Sciatic nerve (tissue), 2 donors: ENCODE measurements at regions not wholly inside any gene's neighbourhood (a gene's known extent, or its start where the extent isn't known, plus 50 kb on each side); places are given as distances from the start of the nearest gene placed in this dataset.
A peak's percentile ranks its signal among the peaks of the same experiment; 100 is the strongest.

ENCODE experiments used
- ATAC-seq: fragments of 200-7000 bp; cut with Tn5 transposase; one replicate; pipeline ENCODE4 v1.9.1; 2020; ENCODE audit warnings: mild to moderate bottlenecking, moderate library complexity
- DNase-seq: peaks from one replicate; pipeline ENCODE4 v3.0.0-alpha.2; 2020; ENCODE audit warnings: low spot score
- intact Hi-C: fragments of 100-400 bp; cut with DNase I; formaldehyde crosslinking; loops from one replicate; pipeline ENCODE4 v1.14.2; 2022
- donor health status: DM: no; HTN: no; CAD: no.
- donor health status: DM: no; HTN: no; CAD: no.

DNA sequence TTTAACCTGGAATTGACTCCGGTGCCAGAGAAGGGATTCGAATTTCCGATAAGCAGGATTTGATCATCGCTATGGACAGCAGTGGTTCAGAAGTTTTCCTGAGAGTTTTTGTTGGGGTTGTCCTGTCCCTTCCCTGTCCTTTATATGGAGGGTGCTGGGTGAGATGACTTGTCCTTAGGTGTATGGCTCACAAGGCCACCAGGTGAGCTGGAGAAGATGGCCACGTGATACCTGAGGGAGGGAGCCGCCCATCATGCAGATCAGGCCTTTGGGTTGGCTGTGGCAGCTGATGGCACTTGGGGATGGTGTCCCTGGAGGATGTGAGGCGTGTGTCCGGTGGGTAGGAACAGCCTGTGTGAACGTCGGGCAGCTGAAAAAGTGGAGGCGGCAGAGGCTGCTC is 187.7 kb downstream of the PTPN20 start:
- no peak for ATAC-seq
- DNase-seq: no peak
- intact Hi-C loops: no loop called here

DNA sequence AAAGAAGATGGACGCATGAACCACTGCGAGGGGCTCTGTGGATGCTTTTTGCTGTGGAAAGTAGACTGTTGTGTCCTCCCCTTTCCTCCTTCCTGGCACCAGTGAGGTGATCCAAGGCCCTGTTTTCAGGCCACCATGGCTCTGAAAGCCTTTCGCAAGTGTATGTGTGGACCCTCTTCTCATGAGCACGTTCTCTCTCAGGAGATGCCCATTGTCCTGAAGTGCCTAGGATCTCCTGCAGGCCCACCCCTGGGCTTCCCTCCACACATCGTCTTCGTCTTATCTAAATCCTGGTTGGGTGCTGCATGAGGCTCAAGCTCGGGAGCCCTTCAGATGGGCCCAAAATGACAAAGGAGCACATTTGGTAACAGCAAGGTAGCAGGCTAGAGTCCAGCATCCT is 188.2 kb downstream of the PTPN20 start:
- intact Hi-C loops: no loop called here
- ATAC-seq (no peak), DNase-seq (no peak)

DNA sequence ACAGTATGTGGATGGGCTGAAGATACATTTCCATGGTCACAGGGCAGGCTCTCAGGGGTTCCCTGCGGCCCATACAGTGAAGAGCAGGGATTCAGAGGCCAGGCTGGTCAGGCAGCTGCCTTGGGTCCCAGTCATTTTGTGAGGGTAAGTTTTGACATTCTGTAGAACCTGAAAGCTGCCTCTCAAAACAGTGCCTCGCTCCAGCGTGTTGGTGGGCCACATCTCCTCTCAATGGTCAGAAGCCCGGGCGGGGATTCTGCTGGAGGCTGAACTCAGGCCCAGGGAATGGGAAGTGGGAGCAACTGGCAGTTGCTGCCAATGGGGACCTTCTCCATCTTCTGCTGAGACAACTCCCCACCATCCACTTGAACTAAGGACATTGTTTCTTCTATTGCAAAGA is 190.0 kb downstream of the PTPN20 start:
- DNase-seq (no peak), ATAC-seq (no peak)
- intact Hi-C loops: no loop called here

DNA sequence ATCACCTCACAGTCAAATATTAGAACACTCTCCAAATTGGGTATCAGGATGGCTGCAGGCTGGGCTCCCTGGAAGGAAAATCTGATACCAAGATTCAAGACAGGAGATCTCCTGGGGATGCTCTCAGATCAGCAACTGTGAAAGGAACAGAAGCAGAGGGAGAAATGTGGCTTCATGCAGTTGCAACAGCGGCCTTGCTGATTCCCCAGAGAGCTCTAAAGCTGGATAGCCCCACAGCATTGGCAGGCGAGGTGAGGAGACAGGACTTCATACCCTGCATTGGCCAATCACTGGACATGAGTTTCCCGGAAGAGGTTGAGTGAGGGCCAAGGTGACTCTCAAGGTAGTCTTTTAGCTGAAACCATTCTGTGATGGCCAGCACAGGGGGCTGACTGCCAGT is 190.6 kb downstream of the PTPN20 start:
- ATAC-seq (no peak), DNase-seq (no peak)
- intact Hi-C loops: no loop called here

DNA sequence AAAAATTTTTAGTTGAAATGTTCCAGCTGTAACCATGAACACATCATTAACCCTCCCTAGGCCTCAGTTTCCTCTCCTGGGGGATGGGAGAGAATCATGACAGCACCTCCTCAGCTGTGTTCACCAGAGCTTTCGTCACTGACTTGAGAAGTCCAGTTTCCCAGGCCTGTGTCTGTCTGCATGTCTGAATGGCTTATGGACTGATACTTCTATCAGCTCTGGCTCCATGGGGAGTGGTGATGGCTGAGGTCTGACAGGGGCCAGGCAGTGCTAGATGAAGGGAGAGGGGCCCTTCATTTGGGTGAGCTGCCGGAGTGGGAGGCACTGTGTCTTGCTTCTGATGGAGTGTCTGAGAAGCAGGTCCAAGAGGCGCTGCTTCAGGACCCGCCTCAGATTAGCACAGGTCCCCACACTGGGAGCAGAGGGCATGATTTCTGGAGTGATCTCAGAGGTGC is 192.9 kb downstream of the PTPN20 start:
- ATAC-seq (no peak), DNase-seq (no peak)
- intact Hi-C loops: no loop called here

DNA sequence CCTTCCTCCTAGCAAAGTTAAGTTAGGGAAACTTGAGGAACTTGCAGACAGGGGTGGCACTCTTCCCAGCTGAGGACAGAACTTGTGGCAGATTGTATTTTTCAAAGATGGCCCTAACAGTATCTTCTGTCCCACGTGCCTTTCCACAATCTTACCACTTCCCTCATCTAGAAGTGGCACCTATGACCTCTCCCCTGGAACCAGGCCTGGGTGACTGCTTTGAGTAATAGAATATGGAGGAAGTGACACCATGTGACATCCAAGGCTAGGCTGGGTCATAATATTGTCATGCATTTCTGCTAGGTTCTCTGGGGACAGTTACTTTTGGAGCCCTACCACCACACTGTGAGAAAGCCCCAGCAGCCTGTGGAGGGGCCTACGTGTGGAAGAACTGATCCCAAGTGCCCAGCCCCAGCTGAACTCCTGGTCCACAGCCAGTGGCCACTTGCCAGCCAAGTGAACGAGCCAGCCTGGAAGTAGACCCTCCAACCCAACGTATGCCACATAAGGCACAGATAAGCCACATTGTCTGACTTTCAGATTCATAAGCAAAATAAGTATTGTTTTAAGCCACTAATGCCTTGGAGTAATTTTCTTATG is 193.7 kb downstream of the PTPN20 start:
- DNase-seq (no peak), ATAC-seq (peak; percentile 74)
- intact Hi-C loops: no loop called here

DNA sequence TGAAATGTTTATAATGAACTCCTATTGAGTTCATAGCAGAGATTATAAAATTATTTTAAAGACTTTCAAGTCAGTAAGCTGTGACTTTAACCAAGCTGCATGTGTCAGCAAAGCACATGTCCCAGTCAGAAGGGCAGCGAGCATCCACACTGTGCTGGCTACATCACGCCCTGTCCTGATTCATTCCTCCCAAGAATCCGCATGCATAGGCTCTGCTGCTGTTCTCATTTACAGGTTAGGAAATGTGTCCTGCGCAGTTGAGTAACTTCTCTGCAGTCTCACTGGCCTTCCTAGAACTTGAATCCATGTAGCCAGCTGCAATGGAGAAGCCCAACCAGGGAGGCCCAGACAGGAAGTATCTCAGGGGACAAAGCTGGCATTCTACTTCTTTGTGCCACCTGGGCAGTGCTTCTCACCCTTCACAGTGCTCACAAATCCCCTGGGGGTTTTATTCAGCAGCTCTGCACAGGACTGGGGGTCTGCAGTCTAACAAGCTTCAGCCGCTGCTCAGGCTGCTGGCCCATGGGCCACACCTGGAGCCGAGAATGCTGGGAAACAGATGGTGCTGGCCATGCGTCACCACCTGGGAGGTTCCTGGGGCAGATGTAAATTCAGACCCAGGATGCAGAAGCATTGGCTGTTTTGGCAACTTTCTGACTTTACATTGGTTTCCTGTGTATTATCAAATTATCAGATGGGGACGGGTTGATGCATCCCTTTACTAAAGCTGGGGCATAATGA is 192.8 kb upstream of the GDF10 start:
- intact Hi-C loops: no loop called here
- DNase-seq: no peak

DNA sequence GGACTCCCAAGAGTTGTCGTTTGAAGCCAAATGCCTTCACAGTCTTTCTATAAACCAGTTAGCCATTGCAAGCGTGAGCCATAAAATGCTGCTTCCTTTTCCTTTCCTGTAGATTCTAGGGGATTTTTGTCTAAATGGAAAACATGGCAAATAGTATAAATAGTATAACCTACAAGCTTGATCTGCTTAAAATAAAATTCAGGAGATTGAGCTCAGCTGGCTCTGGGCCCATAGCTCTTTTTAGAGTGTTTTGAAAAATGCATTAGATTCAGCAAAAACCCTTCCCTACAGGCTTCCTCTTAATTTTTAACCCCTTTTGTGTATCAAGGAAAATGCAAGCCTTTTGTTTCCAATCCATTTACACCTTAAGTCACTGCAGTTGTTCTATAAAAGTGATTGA is 190.1 kb upstream of the GDF10 start:
- DNase-seq (no peak), ATAC-seq (no peak)
- intact Hi-C loops: no loop called here

More for the DNA sequence above, 192.8 kb upstream of the GDF10 start:
- no peak for ATAC-seq

DNA sequence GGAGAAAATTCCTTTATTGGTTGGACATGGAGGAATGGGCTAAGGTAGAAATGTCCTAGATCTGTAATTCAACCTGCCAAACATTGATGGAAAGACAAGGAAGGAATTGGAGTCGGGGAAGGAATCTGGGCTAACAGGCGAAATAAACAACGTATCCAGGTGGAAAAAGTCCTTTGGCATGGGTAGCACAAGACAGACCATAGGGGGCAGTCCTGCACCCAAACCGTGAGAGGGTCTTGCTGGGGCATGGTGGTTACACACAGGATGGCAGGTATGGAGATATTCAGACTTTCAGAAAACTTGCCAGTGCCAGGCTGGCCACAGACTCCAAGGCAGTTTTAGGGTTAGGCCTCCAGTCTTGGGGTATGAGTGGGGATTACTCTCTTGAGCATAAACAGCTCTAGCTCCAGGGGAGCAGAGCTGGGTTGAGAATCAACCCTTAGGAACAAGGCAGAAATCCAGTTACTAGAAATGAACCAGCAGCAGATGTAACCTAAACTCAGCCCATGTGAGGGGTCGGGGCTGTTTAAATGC is 188.6 kb upstream of the GDF10 start:
- no peak for ATAC-seq
- intact Hi-C loops: no loop called here
- DNase-seq: no peak

DNA sequence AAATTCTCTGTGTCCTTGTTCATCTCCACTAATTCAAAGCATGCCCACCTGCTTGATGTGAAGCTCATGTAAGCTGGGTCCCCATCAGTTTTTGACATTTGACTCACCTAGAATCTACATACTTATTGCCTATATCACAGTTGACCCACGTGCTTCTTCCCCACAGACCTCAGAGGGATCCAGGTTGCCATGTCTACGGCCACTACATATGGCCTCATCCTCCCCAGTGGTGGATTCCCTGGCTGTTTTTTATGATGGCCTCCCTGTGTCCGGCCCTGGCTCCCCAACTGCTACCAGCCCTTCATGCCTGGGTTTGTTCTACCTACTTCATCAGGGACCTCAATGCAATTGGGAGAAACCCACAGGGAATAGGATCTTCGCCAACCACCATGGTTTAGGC is 187.4 kb upstream of the GDF10 start:
- ATAC-seq (no peak), DNase-seq (no peak)
- intact Hi-C loops: no loop called here

DNA sequence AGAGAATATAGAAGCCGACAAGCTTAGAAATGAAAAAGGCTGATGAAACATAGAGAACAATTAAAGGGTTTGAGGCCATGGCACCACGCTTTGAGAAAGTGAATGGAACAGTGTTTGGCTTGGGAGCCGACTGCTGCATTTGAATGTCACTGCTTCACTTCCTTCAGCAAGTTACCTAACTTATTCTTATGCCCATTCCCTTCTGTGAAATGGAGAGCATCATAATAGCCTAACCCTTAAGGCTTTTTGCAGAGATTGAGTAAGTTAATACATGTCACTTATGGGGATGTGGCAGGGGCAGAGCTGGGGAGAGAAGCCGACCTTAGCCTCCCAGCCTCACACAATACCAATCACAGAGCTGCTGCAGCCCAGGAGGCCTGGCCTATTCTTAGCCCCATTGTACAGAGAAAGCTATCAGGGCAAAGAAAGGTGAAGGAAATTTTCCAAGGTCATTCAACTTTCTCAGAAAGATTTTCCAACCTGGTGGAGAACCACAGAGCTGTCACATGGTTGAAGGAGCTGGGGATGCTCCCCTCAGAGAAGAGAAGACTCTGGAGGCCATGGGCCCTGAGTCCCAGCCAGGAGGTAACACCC is 186.0 kb upstream of the GDF10 start:
- no peak for DNase-seq
- ATAC-seq: no peak
- intact Hi-C loops: no loop called here

DNA sequence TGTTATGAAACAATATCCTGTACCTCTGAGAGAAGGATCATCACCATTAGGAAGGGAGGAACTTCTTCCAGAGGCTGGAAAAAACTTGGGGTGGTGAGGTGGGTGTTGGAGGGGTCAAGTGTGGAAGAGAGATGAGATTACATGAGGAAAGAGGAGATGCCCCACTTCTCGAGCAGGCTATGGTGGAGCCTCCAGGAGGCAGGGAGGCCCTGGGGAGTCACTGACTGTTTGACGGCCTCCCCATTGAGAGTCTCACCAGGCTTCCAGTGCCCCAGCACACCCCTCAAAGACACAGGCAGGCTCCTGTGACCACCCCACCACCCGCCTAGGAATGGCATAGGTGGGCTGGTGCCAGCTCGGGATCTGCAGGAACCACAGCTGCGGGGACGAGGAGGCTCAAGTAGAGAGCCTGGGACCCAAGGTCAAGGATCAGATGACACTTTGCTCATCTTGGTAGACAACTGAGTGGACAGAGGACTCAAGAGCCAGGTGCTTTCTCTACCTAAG is 185.3 kb upstream of the GDF10 start:
- DNase-seq (no peak), ATAC-seq (no peak)
- intact Hi-C loops: no loop called here

DNA sequence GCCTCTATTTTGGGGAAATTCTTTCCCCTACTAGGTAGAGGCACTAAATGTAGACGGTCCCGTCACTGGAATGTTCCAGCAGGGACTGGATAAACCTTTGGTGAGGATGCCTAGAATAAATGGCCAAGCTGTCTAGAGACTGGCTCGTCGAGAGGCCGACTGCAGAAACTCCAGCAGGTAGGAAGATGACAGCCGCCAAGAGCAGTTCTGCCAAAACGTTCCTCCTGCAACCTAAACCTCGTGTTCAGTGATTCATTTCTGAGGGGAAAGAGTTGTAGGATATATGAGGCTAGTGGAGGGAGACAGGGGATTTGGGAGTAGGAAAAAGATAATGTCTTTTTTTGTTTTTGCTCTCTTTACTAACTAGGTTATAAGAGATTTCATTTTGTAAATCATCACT is 184.7 kb upstream of the GDF10 start:
- intact Hi-C loops: no loop called here
- no peak for ATAC-seq
- DNase-seq: no peak

DNA sequence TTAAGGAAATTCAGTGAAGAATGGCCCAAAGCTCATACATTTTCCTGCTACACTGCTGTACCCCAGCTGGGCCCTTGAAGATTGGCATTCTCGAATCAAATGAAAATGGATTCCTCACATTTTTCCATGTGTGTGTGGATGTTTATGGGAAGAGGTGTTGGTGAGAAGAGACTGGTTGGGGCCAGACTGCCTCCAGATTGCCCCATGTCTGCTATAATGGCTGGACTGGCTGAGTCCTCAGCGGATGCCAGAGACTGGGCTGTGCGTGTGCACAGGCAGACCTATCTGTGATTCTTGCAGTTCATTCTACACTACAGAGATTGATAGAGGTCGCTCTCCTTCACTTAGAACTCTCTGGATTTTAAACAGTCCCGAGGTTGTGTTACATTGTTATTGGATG is 183.6 kb upstream of the GDF10 start:
- DNase-seq: no peak
- intact Hi-C loops: no loop called here
- no peak for ATAC-seq

DNA sequence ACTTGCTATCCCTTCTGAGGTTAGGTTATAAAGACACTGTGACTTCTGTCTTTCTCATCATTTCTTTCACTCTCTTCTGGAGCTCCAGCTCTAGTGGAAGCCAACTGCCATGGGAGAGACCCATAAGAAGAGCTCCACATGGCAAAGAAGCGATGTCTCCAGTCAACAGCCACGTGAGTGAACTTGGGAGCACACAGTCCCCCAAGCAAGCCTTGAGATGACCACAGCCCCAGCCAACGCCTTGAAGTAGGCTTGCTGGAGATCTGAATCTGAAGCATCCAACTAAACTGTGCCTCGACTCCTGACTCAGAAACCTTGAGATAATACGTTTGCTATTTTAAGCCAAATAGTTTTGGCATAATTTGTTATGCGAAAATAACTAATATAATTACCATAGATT is 181.7 kb upstream of the GDF10 start:
- intact Hi-C loops: no loop called here
- no peak for DNase-seq

DNA sequence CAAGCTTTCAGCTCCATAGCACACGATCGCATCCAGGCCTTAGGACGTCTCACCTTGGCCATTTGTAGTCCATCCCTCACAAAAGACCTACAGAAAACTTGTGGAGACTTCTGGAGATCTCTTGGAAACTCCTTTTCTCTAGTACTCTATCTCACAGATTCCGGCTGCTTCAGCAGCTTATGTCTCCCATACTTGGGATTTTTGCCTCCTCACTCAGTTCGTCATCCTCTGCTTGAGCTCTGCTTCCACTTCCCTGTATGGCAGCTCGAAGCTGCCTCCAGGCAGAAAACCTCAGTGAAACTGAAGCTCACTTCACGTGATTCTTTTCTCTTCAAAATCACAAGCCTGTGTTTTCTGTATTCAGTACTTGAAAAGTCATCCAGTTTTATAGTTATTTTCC is 178.7 kb upstream of the GDF10 start:
- no peak for DNase-seq
- intact Hi-C loops: no loop called here
- ATAC-seq: no peak

More for the DNA sequence above, 181.7 kb upstream of the GDF10 start:
- no peak for ATAC-seq

DNA sequence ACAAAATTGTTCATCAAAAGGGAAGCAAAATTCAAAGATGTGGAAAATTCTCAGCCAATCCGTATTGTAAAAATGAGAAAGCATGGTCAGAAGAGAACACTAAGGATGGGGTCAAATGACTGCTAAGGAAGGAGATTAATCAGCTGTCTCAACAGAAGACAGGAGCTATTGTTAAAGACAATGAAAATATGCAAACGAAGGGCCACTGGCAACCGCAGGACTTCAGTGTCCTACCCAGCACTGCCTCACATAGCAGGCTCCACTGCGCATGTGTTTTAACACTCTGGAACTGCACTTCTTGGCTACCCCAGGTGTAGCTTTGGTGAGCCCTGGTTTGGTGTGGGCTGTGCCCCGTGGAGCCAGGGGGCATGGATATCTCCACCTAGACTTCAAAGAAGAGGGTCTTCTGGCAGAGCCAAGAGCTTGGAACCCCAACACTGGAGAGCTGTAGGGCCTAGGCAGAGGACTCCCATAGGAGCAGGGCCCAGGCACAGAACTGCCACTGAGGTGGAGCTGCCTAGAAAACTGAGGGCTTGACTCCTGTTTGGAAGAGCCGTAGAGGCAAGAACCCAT is 176.2 kb upstream of the GDF10 start:
- ATAC-seq (no peak), DNase-seq (no peak)
- intact Hi-C loops: no loop called here

DNA sequence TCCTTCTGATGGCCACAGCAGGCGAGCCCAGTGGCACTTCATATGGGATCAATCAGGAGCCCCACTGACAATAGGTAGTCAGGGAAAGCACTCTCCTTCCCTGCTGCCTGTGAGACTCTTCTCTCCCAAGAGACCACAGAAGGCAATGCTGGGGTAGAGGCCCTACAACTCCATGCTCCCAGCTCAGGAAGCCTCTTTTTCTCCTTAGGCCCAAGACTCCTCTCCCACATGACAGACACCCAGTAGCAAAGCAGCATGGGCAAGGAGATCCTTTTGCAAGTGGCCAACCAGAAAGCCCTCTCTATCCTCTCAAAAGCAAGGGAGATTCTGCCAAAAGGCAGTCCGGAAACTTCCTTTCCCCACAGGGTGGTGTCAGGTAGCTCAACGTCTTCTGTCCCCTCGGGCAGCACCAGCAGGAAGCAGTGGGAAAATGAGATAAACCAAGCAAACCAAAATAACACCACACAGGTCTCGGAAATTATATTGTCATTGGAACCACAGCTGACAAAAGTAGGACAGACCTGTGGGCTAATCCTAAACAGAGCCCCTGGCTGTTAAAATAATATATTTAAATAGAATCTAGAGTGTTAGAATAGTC is 172.7 kb upstream of the GDF10 start:
- ATAC-seq (no peak), DNase-seq (no peak)
- intact Hi-C loops: no loop called here

DNA sequence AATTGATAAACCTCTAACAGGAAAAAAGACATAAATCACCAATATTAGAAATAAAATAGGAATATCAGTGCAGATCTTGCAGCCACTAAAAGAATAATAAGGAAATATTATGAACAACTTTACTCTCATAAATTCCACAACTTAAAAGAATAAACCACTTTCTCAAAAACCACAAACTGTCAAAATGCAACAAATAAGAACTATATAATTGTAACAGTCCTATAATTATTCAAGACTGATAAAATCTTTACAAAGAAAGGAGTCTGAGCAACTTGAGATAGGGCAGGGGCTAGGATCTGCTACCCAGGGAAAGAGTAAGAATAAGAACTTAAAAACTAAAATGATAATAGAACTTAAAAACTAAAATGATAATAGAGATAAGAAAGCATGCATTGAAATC is 169.5 kb upstream of the GDF10 start:
- no peak for DNase-seq
- intact Hi-C loops: no loop called here
- ATAC-seq: no peak
